ENCODE measurements at regions not wholly inside any gene's neighbourhood (a gene's known extent, or its start where the extent isn't known, plus 50 kb on each side); places are given as distances from the start of the nearest gene placed in this dataset.

GRCh38 chr3:194035406-194036138 lies 100.4 kb upstream of the HES1 start:
- no peak for DNase-seq (ENCODE audit: low read depth in 1 of 2, low spot score in 2 of 2)
- 94% methylated on average over 5 of the region's 5 CpGs; no CpG with 5 or more reads in 1 of the 2 experiments for WGBS, 2 experiments (ENCODE audit: extremely low coverage in 1 of 2, insufficient coverage in 1 of 2, insufficient read length in 1 of 2, insufficient replicate concordance in 2 of 2, low coverage in 1 of 2, low lambda C conversion rate in 2 of 2, missing lambda C conversion rate in 1 of 2)
- no peak overlapping the region for H3K56ac ChIP-seq (replicated peaks; ENCODE audit: insufficient read length, low read depth, low read length)
- H4K8ac ChIP-seq (ENCODE audit: extremely low read depth, insufficient read depth, low read length), result no peak overlapping the region
- no peak overlapping the region for H3K27ac ChIP-seq (ENCODE audit: low read depth, low read length)
- H3K27me3 ChIP-seq (replicated peaks in 1 of 4; ENCODE audit: control insufficient read depth in 3 of 4, extremely low read depth in 1 of 4, insufficient read depth in 3 of 4, low read length in 3 of 4), result no peaks in the 10 kb centered on the region; a peak in 2 of 7 replicates
- no peaks in the 10 kb centered on the region for H3K79me2 ChIP-seq (ENCODE audit: control insufficient read depth in 1 of 2, insufficient read depth in 2 of 2, low read length in 2 of 2)
- H3K4ac ChIP-seq (replicated peaks; ENCODE audit: insufficient read length, low read depth, low read length), result no peak overlapping the region
- peaks cover 0 to 12% (median 8%) of the 10 kb centered on the region in 4 experiments for H3K4me1 ChIP-seq (replicated peaks in 1 of 4; ENCODE audit: control insufficient read depth in 3 of 4, insufficient read depth in 4 of 4, low read length in 3 of 4)
- H3K23me2 ChIP-seq (ENCODE audit: low read depth, low read length), result no peaks in the 10 kb centered on the region
- H2AK5ac ChIP-seq (ENCODE audit: low read depth, low read length), result no peak overlapping the region
- no peak overlapping the region for H3K23ac ChIP-seq (ENCODE audit: insufficient read length)
- TF ChIP-seq SUZ12 (IDR thresholded peaks at IDR 0.05; ENCODE audit: low read length) (no peak), JUN (IDR thresholded peaks at IDR 0.05; ENCODE audit: low read depth, low read length) (no peak), E2F6 (IDR thresholded peaks at IDR 0.05) (no peak), RAD21 (IDR thresholded peaks at IDR 0.05 in 1 of 2, conservative IDR thresholded peaks at IDR 0.05 in 1 of 2; ENCODE audit: low read depth in 2 of 2, low read length in 2 of 2) (no peak), CBX8 (IDR thresholded peaks at IDR 0.05; ENCODE audit: borderline replicate concordance, low read depth, low read length) (no peak), CEBPB (IDR thresholded peaks at IDR 0.05; ENCODE audit: low read depth, low read length) (no peak), SP4 (IDR thresholded peaks at IDR 0.05; ENCODE audit: low read length) (no peak), SIN3A (conservative IDR thresholded peaks at IDR 0.05 in 1 of 2, IDR thresholded peaks at IDR 0.05 in 1 of 2; ENCODE audit: low read depth in 1 of 2, low read length in 2 of 2) (no peak)
- no peaks in the 10 kb centered on the region for H3K9me3 ChIP-seq (ENCODE audit: insufficient read depth in 2 of 2, low read depth in 1 of 2, low read length in 1 of 2)
- no peak overlapping the region for H2AFZ ChIP-seq (ENCODE audit: low read length)
- no peak overlapping the region for H3K9ac ChIP-seq (replicated peaks in 1 of 4; ENCODE audit: extremely low read depth in 1 of 4, low read depth in 3 of 4, low read length in 3 of 4)
- H2BK120ac ChIP-seq (replicated peaks; ENCODE audit: low read depth, low read length), result no peak overlapping the region
- H3K79me1 ChIP-seq (ENCODE audit: low read depth, low read length), result no peaks in the 10 kb centered on the region
- no peak overlapping the region for H2BK5ac ChIP-seq (ENCODE audit: low read depth, low read length)
- no peaks in the 10 kb centered on the region for H4K20me1 ChIP-seq (replicated peaks in 1 of 2; ENCODE audit: control insufficient read depth in 1 of 2, insufficient read depth in 2 of 2, low read length in 2 of 2)
- POLR2A ChIA-PET (ENCODE audit: partially characterized antibody), result no interaction called here
- H3K14ac ChIP-seq (ENCODE audit: insufficient read length), result no peak overlapping the region
- no peak overlapping the region for H2BK15ac ChIP-seq (ENCODE audit: low read length)
- no peak overlapping the region for H2BK20ac ChIP-seq (ENCODE audit: low read length)
- FAIRE-seq, result no peak
- H3K4me2 ChIP-seq (ENCODE audit: insufficient read depth in 1 of 2, low read depth in 2 of 2, low read length in 2 of 2), result no peak overlapping the region
- H3K36me3 ChIP-seq (ENCODE audit: control insufficient read depth in 2 of 4, insufficient read depth in 4 of 4, low read length in 3 of 4), result no peaks in the 10 kb centered on the region
- H2BK12ac ChIP-seq (ENCODE audit: low read depth, low read length), result no peak overlapping the region
- no peak overlapping the region for H4K5ac ChIP-seq (ENCODE audit: insufficient read length, low read depth, low read length)
- CTCF ChIA-PET (ENCODE audit: partially characterized antibody), result interaction anchor here (1.7 to 1.8 kb wide), 2 partner anchors 27 to 234 kb away, joined by 4 to 5 read pairs; no protein-coding TSS in a partner anchor
- H4K91ac ChIP-seq (replicated peaks; ENCODE audit: insufficient read length, low read length), result no peak overlapping the region
- no peak overlapping the region for H3K4me3 ChIP-seq (ENCODE audit: extremely low read depth in 1 of 4, insufficient read depth in 2 of 4, low read depth in 3 of 4, low read length in 4 of 4)
- H3K18ac ChIP-seq (ENCODE audit: extremely low read depth, low read length), result no peak overlapping the region

Data from H1 (cell line).